PC-9 (cell line): ENCODE measurements at regions not wholly inside any gene's neighbourhood (a gene's known extent, or its start where the extent isn't known, plus 50 kb on each side); places are given as distances from the start of the nearest gene placed in this dataset.

ENCODE experiments used
- EZH2 ChIP-seq: fragments of 200-600 bp; sonication (generic); IDR thresholded peaks from 2 replicates; pipeline ENCODE4 v1.8.0; 2017; ENCODE audit warnings: antibody characterized with exemption, low read depth
- TF ChIP-seq, protein P1 (sequence below): fragments of 200-600 bp; sonication (generic); conservative IDR thresholded peaks from 2 replicates; pipeline ENCODE4 v1.6.1; 2017; ENCODE audit warnings: mixed run types, antibody characterized with exemption, mild to moderate bottlenecking, moderate library complexity

DNA sequence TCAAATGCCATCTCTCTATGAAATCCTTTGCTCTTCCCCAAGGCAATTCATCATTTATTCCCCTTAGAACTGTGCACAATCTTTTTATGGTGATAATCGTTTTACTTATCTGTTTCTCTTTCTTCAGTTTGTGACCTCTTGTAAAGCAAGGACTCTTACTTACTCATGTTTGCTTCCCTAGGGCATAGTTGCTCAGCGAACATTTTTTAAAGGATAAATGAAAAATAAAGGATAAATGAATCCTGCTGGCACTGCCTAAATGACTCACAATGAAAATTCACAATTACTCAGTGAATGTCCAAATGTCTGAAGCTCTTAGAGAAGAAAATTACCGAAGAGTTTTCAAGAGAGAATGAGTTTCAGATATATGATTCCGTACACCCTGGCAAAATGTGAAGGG, 671.7 kb downstream of the CDH11 start:
- TF ChIP-seq, protein P1, sequence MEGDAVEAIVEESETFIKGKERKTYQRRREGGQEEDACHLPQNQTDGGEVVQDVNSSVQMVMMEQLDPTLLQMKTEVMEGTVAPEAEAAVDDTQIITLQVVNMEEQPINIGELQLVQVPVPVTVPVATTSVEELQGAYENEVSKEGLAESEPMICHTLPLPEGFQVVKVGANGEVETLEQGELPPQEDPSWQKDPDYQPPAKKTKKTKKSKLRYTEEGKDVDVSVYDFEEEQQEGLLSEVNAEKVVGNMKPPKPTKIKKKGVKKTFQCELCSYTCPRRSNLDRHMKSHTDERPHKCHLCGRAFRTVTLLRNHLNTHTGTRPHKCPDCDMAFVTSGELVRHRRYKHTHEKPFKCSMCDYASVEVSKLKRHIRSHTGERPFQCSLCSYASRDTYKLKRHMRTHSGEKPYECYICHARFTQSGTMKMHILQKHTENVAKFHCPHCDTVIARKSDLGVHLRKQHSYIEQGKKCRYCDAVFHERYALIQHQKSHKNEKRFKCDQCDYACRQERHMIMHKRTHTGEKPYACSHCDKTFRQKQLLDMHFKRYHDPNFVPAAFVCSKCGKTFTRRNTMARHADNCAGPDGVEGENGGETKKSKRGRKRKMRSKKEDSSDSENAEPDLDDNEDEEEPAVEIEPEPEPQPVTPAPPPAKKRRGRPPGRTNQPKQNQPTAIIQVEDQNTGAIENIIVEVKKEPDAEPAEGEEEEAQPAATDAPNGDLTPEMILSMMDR = no peak
- no peak for TF ChIP-seq EZH2
